HG02798 (cell line): ENCODE measurements at regions not wholly inside any gene's neighbourhood (a gene's known extent, or its start where the extent isn't known, plus 50 kb on each side); places are given as distances from the start of the nearest gene placed in this dataset.
A peak's percentile ranks its signal among the peaks of the same experiment; 100 is the strongest.
"Not testable (repeated sequence)": the region's sequence is repeated elsewhere in the genome, so short reads cannot be mapped to it uniquely, and the experiment has no call there.

Experiments
- ATAC-seq: cut with Tn5 transposase; IDR thresholded peaks from one replicate; pipeline ENCODE4 v1.9.1; 2021; ENCODE audit warnings: mild to moderate bottlenecking; ENCODE audit not compliant: unreplicated experiment, poor library complexity

- no peak for ATAC-seq
Observed at GRCh38 chr12:33514893-33515292, 75.3 kb upstream of the SYT10 start.

GRCh38 chr12:33519566-33519965 lies 79.9 kb upstream of the SYT10 start:
- no peak for ATAC-seq

- ATAC-seq, result not testable (repeated sequence)
Observed at GRCh38 chr12:33520505-33521302, 81.1 kb upstream of the SYT10 start.

- no peak for ATAC-seq
Observed at GRCh38 chr12:33529031-33529430, 89.4 kb upstream of the SYT10 start.

GRCh38 chr12:33529810-33530209 lies 90.2 kb upstream of the SYT10 start:
- no peak for ATAC-seq

GRCh38 chr12:33531261-33531660 lies 91.6 kb upstream of the SYT10 start:
- ATAC-seq, result no peak

GRCh38 chr12:33533527-33533926 lies 93.9 kb upstream of the SYT10 start:
- no peak for ATAC-seq

- no peak for ATAC-seq
Observed at GRCh38 chr12:33536431-33536830, 96.8 kb upstream of the SYT10 start.

- ATAC-seq, result no peak
Observed at GRCh38 chr12:33546004-33546403, 106.4 kb upstream of the SYT10 start.

GRCh38 chr12:33547084-33547483 lies 107.5 kb upstream of the SYT10 start:
- ATAC-seq, result no peak

- not testable (repeated sequence) for ATAC-seq
Observed at GRCh38 chr12:33550214-33550613, 110.6 kb upstream of the SYT10 start.

- no peak for ATAC-seq
Observed at GRCh38 chr12:33551006-33551405, 111.4 kb upstream of the SYT10 start.

- no peak for ATAC-seq
Observed at GRCh38 chr12:33555128-33555527, 115.5 kb upstream of the SYT10 start.

- ATAC-seq, result no peak
Observed at GRCh38 chr12:33560653-33561208, 121.1 kb upstream of the SYT10 start.

- ATAC-seq, result no peak
Observed at GRCh38 chr12:33562401-33562800, 122.8 kb upstream of the SYT10 start.

GRCh38 chr12:33566403-33566802 lies 126.8 kb upstream of the SYT10 start:
- ATAC-seq, result no peak

- no peak for ATAC-seq
Observed at GRCh38 chr12:33575346-33575745, 135.7 kb upstream of the SYT10 start.

GRCh38 chr12:33581613-33582122 lies 142.0 kb upstream of the SYT10 start:
- no peak for ATAC-seq

- ATAC-seq, result no peak
Observed at GRCh38 chr12:33586576-33586975, 147.0 kb upstream of the SYT10 start.

- ATAC-seq, result no peak
Observed at GRCh38 chr12:33587354-33587753, 147.7 kb upstream of the SYT10 start.

- peak; percentile 91 for ATAC-seq
Observed at GRCh38 chr12:33587784-33588712, 148.4 kb upstream of the SYT10 start.
